ENCODE measurements at regions not wholly inside any gene's neighbourhood (a gene's known extent, or its start where the extent isn't known, plus 50 kb on each side); places are given as distances from the start of the nearest gene placed in this dataset.
"Not testable (repeated sequence)": the region's sequence is repeated elsewhere in the genome, so short reads cannot be mapped to it uniquely, and the experiment has no call there.

- DNase-seq (ENCODE audit: low spot score): no peak
- TF ChIP-seq, protein P1, sequence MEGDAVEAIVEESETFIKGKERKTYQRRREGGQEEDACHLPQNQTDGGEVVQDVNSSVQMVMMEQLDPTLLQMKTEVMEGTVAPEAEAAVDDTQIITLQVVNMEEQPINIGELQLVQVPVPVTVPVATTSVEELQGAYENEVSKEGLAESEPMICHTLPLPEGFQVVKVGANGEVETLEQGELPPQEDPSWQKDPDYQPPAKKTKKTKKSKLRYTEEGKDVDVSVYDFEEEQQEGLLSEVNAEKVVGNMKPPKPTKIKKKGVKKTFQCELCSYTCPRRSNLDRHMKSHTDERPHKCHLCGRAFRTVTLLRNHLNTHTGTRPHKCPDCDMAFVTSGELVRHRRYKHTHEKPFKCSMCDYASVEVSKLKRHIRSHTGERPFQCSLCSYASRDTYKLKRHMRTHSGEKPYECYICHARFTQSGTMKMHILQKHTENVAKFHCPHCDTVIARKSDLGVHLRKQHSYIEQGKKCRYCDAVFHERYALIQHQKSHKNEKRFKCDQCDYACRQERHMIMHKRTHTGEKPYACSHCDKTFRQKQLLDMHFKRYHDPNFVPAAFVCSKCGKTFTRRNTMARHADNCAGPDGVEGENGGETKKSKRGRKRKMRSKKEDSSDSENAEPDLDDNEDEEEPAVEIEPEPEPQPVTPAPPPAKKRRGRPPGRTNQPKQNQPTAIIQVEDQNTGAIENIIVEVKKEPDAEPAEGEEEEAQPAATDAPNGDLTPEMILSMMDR (IDR thresholded peaks at IDR 0.05; ENCODE audit: extremely low read depth, missing control alignments): no peak
Observed at GRCh38 chr16:66020046-66020445, 346.4 kb upstream of the CDH5 start.

- DNase-seq (ENCODE audit: low spot score): not testable (repeated sequence)
Observed at GRCh38 chr16:66019502-66019901, 347.0 kb upstream of the CDH5 start.

DNA sequence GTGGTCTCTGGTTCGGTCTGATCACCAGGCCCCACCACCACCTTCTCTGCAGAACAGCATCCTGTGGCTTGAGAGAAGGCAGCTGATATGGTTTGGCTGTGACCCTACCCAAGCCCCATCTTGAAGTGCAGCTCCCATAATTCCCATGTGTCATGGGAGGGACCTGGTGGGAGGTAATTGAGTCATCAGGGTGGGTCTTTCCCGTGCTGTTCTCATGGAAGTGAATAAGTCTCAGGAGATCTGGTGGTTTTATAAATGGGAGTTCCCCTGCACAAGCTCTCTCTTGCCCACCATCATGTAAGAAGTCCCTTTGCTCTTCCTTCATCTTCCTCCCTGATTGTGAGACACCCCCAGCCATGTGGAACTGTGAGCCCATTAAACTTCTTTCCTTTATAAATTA, 352.3 kb upstream of the CDH5 start:
- DNase-seq (ENCODE audit: low spot score): no peak
- TF ChIP-seq, protein P1 (IDR thresholded peaks at IDR 0.05; ENCODE audit: extremely low read depth, missing control alignments): no peak

DNA sequence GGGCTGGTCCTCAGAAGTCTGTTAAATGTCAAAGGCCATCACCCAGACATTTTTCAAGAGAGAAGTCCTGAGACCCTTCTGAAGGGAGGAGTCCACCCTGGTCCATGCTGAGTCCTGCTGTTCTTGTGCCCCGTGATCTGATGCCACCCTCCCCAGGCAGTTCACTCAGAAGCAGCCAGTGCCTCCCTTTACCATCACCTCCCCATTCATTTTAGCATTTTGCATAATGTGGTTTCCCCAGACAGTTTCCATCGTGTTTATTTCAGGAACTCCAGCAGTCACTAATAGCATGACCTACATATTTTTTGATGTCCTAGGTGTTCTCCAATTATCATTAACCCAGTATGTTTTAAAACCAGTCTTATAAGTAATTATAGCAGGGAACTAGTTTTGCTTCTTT, 353.0 kb upstream of the CDH5 start:
- TF ChIP-seq, protein P1 (IDR thresholded peaks at IDR 0.05; ENCODE audit: extremely low read depth, missing control alignments): no peak
- DNase-seq (ENCODE audit: low spot score): no peak

DNA sequence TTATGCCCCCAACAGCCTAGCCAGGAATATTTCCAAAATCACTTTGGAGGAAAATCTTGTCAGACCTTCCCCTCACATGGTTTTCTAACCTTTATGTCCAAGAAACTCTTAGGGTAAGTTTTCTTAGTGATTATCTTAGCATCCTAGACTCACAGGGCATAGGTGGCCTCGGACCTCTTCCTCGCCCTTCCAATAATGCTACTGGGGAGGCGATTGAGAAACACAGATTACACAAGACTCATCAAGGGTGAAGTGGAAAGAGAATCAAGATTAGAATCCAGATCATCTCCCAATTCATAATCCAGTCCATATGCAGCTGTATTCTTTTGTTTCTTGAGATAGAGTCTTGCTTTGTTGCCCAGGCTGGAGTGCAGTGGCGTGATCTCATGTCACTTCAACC, 358.4 kb upstream of the CDH5 start:
- no peak for DNase-seq (ENCODE audit: low spot score)
- TF ChIP-seq, protein P1 (IDR thresholded peaks at IDR 0.05; ENCODE audit: extremely low read depth, missing control alignments): no peak

GRCh38 chr16:66007717-66008116, 358.8 kb upstream of the CDH5 start:
- DNase-seq (ENCODE audit: low spot score): no peak

DNA sequence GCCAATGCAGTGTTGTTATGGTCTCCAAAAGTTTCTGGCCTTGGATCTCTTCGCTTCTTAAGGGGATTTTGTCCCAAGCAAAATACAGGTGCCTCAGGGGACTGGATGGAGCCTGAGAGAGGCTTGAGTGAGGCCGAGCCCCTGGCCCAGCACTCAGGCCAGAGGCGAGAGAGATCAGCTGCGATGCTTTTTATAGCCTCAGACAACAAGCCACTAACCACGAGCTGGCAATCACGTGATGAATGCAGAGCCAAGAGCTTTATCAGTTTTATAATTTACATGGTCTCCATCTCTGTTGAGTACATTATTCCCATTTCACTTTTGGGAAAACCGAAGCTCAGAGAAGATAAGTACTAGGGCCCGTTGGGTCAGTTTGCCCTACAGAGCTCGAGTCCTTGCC, 360.0 kb upstream of the CDH5 start:
- no peak for DNase-seq (ENCODE audit: low spot score)
- TF ChIP-seq, protein P1 (IDR thresholded peaks at IDR 0.05; ENCODE audit: extremely low read depth, missing control alignments): no peak

More at GRCh38 chr16:66007717-66008116, 358.8 kb upstream of the CDH5 start:
- TF ChIP-seq, protein P1 (IDR thresholded peaks at IDR 0.05; ENCODE audit: extremely low read depth, missing control alignments): no peak

DNA sequence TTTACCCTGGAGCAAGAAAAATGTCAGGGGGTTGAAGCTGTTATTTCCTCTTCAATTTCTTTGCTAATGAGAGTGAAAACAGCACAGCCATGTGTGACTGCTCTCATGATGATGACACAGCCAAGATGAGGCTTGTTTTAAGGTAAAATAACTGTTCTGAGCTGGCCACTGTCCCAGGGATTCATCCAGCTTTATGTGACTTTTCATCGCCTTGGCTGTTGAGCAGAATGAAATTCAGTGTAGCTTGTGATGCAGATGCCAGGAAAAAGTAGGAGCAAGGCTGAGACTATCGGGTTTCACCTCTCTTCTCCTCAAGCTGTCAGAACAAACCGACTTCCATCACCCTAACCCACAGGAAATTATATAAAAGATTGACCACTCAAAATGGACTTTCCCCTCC, 361.8 kb upstream of the CDH5 start:
- TF ChIP-seq, protein P1 (IDR thresholded peaks at IDR 0.05; ENCODE audit: extremely low read depth, missing control alignments): no peak
- no peak for DNase-seq (ENCODE audit: low spot score)
